Spleen (tissue), 11 donors: ENCODE measurements at regions not wholly inside any gene's neighbourhood (a gene's known extent, or its start where the extent isn't known, plus 50 kb on each side); places are given as distances from the start of the nearest gene placed in this dataset.

Experiments used
- DNase-seq: peaks from one replicate; pipeline ENCODE4 v3.0.0-alpha.2; 2020
- H3K27ac ChIP-seq, 8 donors: fragments of 200-600 bp; sonication (generic) in 7 of 8; 1 replicate in 4 of 8; 2 replicates in 4 of 8; pipeline versions ENCODE4 v1.5.0 to v1.8.0; 2016 to 2021; ENCODE audit warnings: inconsistent platforms in 4 of 8, mild to moderate bottlenecking in 4 of 8, moderate library complexity in 1 of 8
- H3K27me3 ChIP-seq, 7 donors: fragments of 200-600 bp; sonication (generic) in 6 of 7; replicated peaks in 1 of 7; 1 replicate in 4 of 7; 2 replicates in 3 of 7; pipeline versions ENCODE4 v1.5.0 to v1.8.0; 2016 to 2021; ENCODE audit warnings: inconsistent platforms in 3 of 7, mild to moderate bottlenecking in 1 of 7
- H3K36me3 ChIP-seq, 6 donors: fragments of 200-600 bp; sonication (generic) in 5 of 6; 1 replicate in 4 of 6; 2 replicates in 2 of 6; pipeline versions ENCODE4 v1.5.0 to v1.8.0; 2016 to 2021; ENCODE audit warnings: inconsistent platforms in 2 of 6
- H3K4me1 ChIP-seq, 6 donors: fragments of 200-600 bp; sonication (generic) in 5 of 6; 1 replicate in 3 of 6; 2 replicates in 3 of 6; pipeline versions ENCODE4 v1.5.0 to v1.8.0; 2016 to 2021; ENCODE audit warnings: inconsistent platforms in 3 of 6
- H3K4me3 ChIP-seq, 8 donors: fragments of 200-600 bp; sonication (generic) in 7 of 8; 1 replicate in 4 of 8; 2 replicates in 4 of 8; pipeline versions ENCODE4 v1.5.0 to v1.8.0; 2016 to 2021; ENCODE audit warnings: inconsistent platforms in 4 of 8, mild to moderate bottlenecking in 4 of 8, moderate library complexity in 2 of 8
- H3K9me3 ChIP-seq, 8 donors: fragments of 200-600 bp; sonication (generic) in 7 of 8; 1 replicate in 4 of 8; 2 replicates in 4 of 8; pipeline versions ENCODE4 v1.5.0 to v1.8.0; 2016 to 2021; ENCODE audit warnings: inconsistent platforms in 4 of 8
- POLR2A ChIP-seq, 3 donors: fragments of 450-650 bp; IDR thresholded peaks; one replicate each; pipeline ENCODE4 v1.5.1; 2017; ENCODE audit warnings: antibody characterized with exemption in 3 of 3, mild to moderate bottlenecking in 1 of 3
- POLR2AphosphoS5 ChIP-seq, 3 donors: sonication (generic); formaldehyde crosslinking; IDR thresholded peaks; one replicate each; pipeline ENCODE4 v1.5.1; 2017; ENCODE audit warnings: antibody characterized with exemption in 3 of 3
- WGBS, 5 donors: extraction: QIAGEN DNeasy Blood & Tissue Kit in 3 of 5; methylation state at CpG; one replicate each; pipeline versions ENCODE4 v1.1.5 to v1.1.7; 2013 to 2018; 5-methylcytosine and 5-hydroxymethylcytosine counted together
- intact Hi-C: fragments of 100-400 bp; cut with DNase I; formaldehyde crosslinking; loops from one replicate; pipeline ENCODE4 v1.15.0; 2023; ENCODE audit warnings: low total_unique reads
- TF ChIP-seq, protein P1 (sequence below), 11 experiments: fragments of 200-600 bp in 7 of 11; fragments of 450-650 bp in 4 of 11; sonication (generic) in 4 of 11; IDR thresholded peaks in 8 of 11; conservative IDR thresholded peaks in 3 of 11; 1 replicate in 7 of 11; 2 replicates in 4 of 11; pipeline versions ENCODE4 v1.4.0 to v1.8.0; 2016 to 2021; ENCODE audit warnings: antibody characterized with exemption in 11 of 11, inconsistent platforms in 4 of 11, mild to moderate bottlenecking in 1 of 11
- donor health status: healthy with polysubstance abuse.
- donor health status: DM: no; HTN: no; CAD: no; lungs with moderate emphysema.
- donor health status: DM: no; HTN: no; CAD: no.
- donor health status: Bipolar disorder and iron deficiency.
- donor health status: healthy.
- donor health status: DM: no; HTN: no; CAD: no.
- donor health status: DM: yes; HTN: yes; CAD: no.

DNA sequence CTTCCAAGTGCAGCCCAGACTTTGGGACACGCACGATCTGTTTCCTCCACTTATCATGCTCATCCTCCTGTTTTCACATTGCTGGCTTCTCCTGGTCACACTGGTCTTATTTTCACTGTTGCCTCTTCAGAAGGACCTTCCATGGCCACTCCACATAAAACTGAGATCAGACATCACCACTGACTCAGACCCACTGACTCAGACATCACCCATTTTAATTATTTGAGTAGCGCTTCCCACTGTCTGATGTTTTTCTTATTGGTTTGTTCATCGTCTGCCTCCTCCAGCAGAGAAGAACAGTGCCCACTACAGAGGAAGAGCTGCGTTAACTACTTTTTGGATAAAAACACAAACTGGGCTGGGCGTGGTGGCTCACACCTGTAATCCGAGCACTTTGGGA lies 270.5 kb upstream of the PWP1 start:
- Histone ChIP-seq H3K9me3 (no peaks in the 10 kb centered on the region), H3K27me3 (no peaks in the 10 kb centered on the region), H3K27ac (no peak overlapping the region), H3K4me3 (no peak overlapping the region), H3K4me1 (no peaks in the 10 kb centered on the region), H3K36me3 (no peaks in the 10 kb centered on the region)
- DNase-seq, result no peak
- intact Hi-C loops, result no loop called here
- TF ChIP-seq POLR2AphosphoS5 (IDR thresholded peaks at IDR 0.05), result no peak
- TF ChIP-seq POLR2A (IDR thresholded peaks at IDR 0.05), result no peak
- TF ChIP-seq, protein P1, sequence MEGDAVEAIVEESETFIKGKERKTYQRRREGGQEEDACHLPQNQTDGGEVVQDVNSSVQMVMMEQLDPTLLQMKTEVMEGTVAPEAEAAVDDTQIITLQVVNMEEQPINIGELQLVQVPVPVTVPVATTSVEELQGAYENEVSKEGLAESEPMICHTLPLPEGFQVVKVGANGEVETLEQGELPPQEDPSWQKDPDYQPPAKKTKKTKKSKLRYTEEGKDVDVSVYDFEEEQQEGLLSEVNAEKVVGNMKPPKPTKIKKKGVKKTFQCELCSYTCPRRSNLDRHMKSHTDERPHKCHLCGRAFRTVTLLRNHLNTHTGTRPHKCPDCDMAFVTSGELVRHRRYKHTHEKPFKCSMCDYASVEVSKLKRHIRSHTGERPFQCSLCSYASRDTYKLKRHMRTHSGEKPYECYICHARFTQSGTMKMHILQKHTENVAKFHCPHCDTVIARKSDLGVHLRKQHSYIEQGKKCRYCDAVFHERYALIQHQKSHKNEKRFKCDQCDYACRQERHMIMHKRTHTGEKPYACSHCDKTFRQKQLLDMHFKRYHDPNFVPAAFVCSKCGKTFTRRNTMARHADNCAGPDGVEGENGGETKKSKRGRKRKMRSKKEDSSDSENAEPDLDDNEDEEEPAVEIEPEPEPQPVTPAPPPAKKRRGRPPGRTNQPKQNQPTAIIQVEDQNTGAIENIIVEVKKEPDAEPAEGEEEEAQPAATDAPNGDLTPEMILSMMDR (IDR thresholded peaks at IDR 0.05 in 8 of 11, conservative IDR thresholded peaks at IDR 0.05 in 3 of 11), result no peak
- 89 to 95% (median 92%) methylated on average over 7 of the region's 7 CpGs for WGBS, 5 donors

DNA sequence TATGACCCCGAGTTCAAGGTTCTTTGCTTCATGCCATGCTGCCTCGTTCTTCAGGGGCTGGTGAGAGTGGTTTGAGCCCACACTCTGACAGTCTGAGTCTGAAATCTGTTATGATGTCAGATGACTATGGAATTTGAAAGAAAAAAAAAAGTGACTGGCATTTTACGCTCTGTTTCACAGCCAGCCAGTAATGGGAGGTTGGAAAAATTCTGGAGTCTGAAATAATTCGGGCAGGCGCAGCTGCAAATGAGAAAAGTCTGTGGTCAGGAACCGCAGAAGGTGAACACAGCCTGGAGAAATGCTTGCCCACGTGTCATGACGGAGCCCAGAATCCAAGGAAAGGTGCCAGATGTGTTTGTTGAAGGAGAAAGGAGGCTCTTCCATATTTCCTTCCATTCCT lies 269.8 kb upstream of the PWP1 start:
- Histone ChIP-seq H3K36me3 (no peaks in the 10 kb centered on the region), H3K4me1 (no peaks in the 10 kb centered on the region), H3K27me3 (no peaks in the 10 kb centered on the region), H3K27ac (no peak overlapping the region), H3K9me3 (no peaks in the 10 kb centered on the region), H3K4me3 (no peak overlapping the region)
- TF ChIP-seq POLR2A (IDR thresholded peaks at IDR 0.05) (no peak), POLR2AphosphoS5 (IDR thresholded peaks at IDR 0.05) (no peak)
- TF ChIP-seq, protein P1 (IDR thresholded peaks at IDR 0.05 in 8 of 11, conservative IDR thresholded peaks at IDR 0.05 in 3 of 11), result no peak
- no peak for DNase-seq
- 81 to 89% (median 82%) methylated on average over 8 of the region's 8 CpGs for WGBS, 5 donors
- intact Hi-C loops, result no loop called here

- intact Hi-C loops, result no loop called here
- Histone ChIP-seq H3K36me3 (no peaks in the 10 kb centered on the region), H3K27me3 (no peaks in the 10 kb centered on the region), H3K4me3 (no peak overlapping the region), H3K9me3 (no peaks in the 10 kb centered on the region), H3K4me1 (no peaks in the 10 kb centered on the region), H3K27ac (no peak overlapping the region)
- no peak for DNase-seq
- WGBS, 5 donors, result 78 to 92% (median 89%) methylated on average over 5 of the region's 5 CpGs
- TF ChIP-seq POLR2AphosphoS5 (IDR thresholded peaks at IDR 0.05) (no peak), POLR2A (IDR thresholded peaks at IDR 0.05) (no peak)
- TF ChIP-seq, protein P1 (IDR thresholded peaks at IDR 0.05 in 8 of 11, conservative IDR thresholded peaks at IDR 0.05 in 3 of 11), result no peak
Observed at GRCh38 chr12:107417004-107417403, 268.6 kb upstream of the PWP1 start.

DNA sequence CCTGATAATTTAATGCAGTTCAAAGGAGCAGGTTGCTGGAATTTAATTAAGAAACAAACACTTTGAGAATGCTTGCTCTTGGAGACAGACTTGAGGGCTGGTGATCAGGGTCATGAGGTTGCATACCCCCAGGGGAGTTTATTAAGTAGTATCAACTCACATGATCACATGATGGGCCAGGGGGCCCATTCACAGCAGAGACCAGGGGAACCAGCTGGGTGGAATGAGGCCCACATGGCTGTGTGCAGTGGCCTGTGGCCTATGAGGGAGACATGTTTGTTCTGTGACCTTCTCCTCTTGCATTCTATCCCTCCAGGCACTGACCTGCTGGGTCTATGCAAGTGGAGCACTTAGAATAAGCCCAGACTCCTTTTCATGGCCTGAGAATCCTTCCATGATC lies 266.6 kb upstream of the PWP1 start:
- no peak for TF ChIP-seq POLR2A (IDR thresholded peaks at IDR 0.05)
- TF ChIP-seq, protein P1 (IDR thresholded peaks at IDR 0.05 in 8 of 11, conservative IDR thresholded peaks at IDR 0.05 in 3 of 11), result no peak
- no peak for TF ChIP-seq POLR2AphosphoS5 (IDR thresholded peaks at IDR 0.05)
- intact Hi-C loops, result no loop called here

More for the DNA sequence above, 266.6 kb upstream of the PWP1 start:
- Histone ChIP-seq H3K4me1 (no peaks in the 10 kb centered on the region), H3K27ac (no peak overlapping the region), H3K36me3 (no peaks in the 10 kb centered on the region), H3K9me3 (no peaks in the 10 kb centered on the region), H3K4me3 (no peak overlapping the region), H3K27me3 (no peaks in the 10 kb centered on the region)
- no peak for DNase-seq
